ENCODE measurements at regions not wholly inside any gene's neighbourhood (a gene's known extent, or its start where the extent isn't known, plus 50 kb on each side); places are given as distances from the start of the nearest gene placed in this dataset.

DNA sequence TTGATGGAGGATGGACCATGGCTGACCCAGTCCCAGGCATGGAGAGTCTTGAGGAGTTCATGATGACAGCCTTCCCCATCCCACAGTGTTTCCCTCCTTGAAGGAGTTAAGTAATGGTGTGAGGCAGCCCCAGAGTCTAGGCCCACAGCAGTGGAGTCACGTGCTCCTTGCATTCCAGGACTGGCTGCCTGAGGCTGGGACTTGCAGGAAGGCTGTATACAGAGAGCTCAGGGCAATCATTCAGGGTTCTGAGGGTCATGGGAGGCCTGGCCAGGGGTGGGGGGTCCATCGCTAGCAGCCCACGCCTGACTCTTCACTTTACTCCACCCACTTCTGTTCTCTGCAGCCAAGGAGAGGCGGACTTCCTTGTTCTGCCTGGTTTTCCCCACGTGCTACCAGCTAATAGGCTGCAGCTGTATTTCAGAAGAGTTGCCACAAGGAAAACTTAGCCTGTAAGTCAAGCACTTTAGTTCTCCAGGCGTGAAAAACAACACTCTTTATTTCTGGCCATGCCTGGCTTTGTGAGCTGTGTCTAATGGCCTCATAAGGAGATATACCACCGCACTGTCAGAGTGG is 272.5 kb downstream of the DHX35 start:
- no peak for DNase-seq

DNA sequence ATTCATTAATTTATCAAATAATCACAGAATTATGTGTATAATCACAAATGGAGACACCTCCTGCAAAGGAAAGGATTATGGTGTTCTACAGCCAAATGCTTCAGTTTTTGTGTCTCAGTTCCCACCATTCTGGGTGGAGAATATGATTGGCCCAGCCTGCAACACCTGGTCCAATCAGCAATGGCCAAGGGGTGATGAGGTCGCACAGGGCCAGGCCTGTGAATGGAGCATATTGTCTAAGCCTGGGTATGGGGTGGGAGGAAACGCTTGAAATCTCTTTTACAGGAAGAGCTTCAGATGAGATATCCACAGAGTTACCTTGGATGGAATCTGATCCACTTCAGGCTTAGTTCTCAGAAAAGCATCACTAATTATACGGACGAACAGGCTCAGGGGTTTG is 271.6 kb downstream of the DHX35 start:
- DNase-seq = no peak

DNA sequence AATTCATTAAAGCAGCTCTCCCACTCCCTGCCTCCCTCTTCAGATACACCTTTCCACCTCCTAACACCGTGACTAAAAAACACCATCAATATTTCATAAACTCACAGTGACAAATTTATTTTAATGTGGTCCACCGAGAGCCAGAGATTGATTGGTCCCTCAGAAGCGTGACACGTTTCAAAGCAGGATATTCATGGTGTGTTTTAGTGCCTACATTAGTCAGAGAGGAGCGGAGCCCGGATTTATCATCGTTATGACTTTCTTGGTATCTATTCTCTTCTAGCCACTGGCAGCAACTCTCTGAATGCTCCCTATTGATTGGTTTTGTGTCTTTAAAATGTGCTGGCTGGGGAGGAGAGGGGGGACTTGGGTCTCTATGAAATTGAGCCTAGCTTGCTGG is 265.3 kb downstream of the DHX35 start:
- DNase-seq = no peak

DNA sequence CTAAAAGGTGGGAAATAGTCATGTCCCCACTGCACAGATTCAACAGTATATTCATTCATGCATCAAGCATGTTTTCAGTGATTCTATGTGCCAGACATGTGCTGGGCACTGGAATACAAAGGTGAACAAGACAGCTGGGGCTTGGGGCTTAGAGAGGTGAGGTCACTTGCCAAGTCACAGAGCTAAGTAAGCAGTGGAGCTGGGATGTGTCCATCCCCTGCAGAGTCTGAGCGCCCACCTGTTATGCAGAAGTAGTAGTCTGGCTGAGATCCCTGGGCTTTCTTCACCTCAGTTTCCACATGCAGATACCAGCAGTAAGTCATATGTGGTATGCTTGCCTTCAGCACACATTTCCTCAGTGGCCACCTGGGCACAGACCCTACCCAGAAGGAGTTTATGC is 263.8 kb downstream of the DHX35 start:
- DNase-seq = no peak

DNA sequence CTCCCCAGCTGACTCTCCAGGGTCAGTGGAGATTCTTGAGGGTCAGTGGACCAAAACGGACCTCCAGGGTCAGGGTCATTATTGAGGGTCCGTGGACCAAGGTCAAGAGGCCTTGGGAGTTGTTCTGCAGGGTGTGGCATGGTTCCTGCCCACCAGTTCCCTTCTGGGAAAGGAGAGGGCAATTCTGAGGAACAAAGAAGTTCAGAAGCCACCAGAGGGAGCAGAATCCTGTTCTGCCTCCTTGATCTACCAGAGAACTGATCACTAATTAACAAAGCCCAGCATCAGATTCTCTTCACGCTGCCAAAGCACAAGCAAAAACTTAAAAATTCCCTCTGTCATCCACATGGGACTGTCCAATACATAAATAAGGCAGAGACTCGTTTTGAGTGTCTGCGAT is 263.4 kb downstream of the DHX35 start:
- no peak for DNase-seq

DNA sequence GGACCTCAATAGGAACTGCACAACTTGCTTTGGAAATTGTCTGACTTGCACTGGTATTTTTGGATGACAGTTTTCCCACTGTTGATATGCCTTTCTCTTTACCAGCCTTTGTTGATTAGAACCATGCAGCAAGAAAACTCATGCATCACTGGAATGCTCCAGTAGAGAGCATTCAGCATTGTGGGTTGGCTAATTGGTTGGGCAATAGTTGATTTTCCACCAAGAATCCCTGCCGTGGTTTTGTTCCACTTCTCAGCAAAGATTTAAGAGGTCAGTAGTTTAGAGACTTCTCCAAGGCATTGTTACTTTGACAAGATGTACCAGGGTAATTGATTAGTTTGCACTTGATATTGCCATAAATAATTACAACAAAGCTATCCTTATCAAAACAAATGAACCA is 260.0 kb downstream of the DHX35 start:
- DNase-seq = no peak

DNA sequence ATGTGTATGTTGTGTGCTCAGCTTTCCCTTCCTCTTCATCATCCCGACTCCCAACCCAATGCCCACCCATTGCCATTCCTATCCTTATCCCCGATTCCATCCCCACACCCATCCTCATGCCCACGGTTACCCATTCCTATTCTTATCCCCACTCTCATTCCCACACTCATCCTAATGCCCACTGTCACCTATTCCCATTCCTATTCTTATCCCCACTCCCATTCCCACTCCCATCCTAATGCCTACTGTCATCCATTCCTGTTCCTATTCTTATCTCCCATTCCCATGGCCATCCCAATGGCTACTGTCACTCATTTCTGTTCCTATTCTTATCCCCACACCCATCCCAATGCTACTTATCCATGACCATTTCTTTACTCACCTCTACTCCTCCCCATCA is 254.1 kb downstream of the DHX35 start:
- no peak for DNase-seq

DNA sequence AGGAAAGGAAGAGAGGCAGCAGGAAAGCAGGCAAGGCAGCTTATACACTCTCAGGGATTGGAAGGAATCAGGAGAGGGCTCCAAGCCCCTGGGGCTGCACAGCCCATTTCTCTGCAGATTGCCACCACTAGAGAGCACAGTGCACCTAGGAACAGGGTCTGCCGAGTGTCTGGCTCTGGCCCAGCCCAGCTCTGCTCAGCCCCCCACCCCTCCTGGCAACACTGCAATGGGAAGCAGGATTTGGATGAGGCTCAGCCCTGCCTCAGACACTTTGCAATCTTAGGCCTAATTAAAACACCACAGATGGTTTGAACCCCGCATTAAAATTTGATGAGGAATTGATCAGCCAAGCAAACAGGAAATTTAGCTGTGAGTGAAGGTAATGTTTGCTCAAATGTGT is 252.7 kb downstream of the DHX35 start:
- DNase-seq = no peak

DNA sequence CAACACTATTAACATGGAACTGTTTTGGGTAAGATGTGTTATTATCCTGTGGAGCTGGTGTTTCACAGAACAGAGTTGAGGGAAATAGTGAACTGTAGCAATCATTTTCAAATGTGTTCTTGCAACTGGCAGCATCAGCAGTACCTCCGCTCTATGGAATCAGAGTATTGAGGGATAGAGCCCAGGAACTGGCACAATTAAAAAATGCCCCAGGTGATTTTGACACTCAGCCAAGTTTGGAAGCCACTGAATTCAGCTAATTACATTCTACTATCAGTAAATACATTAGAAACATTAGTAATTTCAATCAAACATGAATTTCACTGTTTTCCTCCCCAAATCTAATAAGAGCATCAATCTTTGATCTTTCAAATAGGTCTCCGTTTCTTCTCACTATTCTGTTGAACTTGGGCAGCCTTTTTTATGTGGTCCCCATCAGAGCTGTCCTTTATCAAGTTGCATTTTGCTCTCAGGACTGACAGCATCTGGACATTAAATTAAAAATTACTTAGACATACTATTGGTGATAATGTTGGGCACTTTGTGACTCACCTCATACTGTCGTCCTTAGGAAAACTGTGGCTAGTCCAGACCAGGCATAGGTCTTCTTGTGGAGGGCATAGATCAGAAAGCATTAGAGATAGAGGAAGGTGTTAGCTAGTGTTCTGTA is 251.5 kb downstream of the DHX35 start:
- DNase-seq = no peak

DNA sequence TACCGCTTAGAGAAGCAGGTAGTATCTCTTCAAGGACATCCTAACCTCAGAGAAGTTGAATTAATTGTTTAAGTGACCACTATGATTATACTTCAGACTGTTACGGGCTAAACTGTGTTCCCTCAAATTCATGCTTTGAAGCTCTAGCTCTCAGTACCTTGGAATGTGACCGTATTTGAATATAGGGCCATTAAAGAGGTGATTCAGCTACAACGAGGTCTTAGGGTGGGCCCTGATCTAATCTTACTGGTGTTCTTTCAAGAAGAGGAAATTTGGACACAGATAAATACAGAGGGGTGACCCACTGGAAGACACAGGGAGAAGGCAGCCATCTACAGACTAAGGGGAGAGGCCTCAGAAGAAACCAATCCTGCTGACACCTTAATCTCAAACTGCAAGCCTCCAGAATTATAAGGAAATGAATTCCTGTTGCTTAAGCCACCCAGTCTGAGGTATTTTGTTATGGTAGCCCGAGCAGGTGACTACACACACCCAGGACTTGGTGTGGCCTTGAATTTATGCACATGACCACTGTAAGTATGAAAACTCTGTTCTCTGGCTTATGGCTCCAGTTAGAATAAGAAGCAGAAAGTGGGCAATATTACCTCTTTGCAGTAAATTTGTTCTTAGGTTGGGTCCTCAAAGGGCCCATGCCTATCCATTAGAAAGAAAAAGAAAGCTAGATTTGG is 249.1 kb downstream of the DHX35 start:
- DNase-seq = no peak

DNA sequence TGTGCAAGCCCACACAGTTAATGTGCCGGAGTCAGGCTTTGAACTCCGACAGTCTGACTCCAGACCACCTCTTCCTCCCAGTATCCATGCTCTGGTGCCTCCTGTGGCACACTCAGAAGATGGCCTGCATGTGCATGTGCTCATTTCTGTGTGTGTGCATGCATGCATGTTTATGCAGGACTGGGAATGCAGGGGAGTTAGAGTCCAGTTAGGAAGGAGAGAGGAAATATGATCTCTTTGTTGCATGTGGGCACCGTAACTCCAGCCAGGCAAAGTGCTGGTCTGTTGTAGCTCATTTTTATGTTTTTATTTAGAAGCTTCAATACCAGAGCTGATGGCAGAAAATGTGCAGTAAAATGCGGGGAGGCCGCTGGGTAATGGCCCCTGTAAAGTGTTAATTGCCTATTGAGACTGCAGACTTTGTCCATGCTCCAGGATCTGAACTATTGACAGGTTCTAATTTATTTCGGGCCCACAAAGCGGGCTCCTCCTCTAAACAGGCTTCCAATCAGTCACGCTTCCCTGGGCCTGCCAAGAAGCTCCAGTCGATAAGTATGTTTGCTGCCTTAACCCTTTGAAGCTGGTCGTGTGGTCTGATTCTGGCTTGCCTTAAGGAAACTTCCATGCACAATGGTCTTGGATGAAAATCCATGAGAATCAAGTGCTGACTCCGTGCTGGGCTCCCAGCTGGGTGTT is 248.3 kb downstream of the DHX35 start:
- DNase-seq = no peak

DNA sequence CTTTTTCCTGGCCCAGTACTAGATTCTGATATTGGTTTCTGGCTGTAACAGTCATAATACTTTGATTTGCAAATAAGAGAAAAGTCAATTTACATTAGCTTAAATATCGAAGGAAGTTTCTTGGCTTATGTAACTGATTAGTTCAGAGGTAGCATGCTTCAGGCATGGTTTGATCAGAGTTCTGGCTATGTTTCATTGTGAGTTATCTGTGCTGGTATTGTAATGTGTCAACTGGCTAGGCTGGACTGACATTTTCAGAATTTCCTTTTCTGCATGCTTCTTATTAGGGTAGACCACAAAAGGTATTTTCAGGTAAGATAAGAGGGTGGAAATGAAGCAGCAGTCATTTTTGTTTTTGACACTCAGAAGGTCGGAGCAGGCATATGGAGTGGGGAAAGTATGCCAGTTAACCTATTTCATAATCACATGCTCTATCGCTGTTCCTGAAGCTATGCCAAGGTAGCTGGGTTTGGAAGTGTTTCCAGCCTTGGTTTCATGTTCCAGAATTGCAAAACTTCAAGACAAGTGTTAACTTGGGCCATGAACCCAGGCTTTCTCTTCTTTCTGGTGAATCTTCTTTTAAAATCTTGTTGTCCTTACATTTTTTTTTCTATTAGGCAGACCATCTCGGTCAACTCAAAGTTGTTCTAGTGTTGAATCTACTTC is 244.9 kb downstream of the DHX35 start:
- DNase-seq = no peak

DNA sequence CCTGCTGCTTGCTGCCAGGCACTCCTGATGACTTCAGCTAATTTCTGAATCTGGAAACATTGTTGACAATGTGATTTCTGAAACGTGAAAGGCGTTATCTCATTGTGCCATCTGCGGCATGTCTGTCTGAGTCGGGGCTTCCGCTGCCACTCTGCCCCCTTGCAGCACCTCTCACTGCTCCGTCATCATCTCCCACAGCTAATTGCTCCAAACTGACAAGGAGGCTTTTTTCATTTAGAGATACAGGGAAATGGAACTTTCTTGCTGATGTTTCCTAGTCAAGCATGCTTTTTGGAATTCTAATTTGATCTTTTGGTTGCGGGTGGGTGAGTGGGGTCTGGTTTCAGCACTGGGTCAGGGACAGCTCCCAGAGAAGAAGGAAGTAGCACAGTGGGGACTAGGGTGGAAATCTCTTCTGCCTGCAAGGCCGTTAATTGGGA is 233.5 kb downstream of the DHX35 start:
- DNase-seq = no peak

DNA sequence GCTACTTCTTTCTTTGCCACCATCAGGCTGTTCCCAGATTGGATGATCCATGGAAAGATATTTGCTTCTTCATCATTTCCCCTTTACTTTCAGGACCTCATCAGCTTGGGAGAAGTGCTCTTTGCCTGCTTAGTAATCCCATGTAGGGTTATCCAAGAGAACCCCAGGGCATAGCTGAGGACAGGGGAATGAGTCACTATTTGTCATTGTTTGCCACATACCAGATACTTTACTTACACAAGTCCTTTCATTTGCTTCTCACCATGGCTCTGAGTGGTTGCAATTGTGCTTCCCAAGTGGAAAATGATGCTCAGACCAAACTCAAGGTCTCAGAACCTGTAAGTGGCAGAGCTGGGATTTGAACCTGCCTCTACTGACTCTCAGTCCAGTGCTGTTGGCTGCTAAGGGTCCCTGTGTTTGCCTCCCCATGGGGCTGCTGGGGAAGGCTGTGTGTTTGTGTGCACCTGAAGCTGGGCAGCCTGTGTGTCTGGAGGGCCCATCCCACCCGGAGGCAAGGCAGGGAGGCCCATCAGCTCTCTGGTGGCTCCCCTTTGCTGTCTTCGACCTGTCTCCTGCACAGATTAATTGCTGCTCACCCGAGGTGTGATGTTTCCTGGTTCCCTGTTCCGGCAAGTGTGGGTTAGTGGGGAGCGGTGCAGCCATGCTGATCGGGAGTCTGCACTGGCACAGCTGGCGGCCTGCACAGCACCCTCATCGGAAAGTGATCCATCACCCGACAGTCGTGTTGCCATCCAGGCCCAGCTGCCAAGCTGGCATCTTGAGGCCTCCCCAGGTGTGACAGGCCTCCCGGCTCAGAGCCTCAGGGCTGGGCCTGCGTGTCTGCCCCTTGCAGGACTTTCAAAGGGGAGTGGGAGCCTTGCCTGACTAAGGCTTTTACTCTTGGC is 228.8 kb downstream of the DHX35 start:
- no peak for DNase-seq

DNA sequence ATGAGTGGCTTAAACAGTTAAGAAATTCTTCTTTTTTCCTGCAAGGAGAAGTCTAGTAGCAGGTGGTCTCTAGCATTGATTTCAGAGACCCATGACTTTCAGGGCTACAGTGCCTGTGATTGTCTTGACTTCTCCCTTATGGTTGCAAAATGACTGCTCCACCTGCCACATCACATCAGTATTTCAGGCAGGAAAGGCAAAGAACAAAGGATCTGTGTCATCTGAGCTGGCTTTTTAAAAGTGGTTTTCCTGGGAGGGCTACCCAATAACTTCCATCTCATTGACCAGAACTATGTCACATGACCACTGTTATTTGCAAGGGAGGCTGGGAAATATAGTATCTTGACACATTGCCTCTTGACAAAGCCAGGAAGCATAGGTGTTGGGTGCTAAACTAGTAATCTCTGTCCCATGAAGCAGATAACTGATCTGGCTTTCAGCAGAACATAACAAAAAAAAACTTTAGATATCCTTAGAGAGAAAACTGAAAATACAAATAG is 226.2 kb downstream of the DHX35 start:
- no peak for DNase-seq

DNA sequence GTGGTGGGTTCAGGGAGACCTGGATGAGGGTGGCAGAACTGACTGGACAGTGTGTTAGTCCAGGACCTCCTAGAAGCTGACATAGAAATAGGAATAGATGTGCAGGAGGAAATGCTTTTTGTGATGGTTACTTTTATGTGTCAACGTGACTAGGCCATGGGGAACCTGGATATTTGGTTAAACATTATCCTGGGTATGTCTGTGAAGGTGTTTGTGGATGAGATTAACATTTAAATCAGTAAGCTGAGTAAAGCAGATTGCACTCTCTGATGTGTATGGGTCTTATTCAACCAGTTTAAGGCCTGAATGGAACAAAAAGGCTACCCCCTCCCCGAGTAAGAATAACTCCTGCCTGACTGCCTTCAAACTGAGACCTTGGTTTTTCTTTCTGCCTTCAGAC is 219.3 kb downstream of the DHX35 start:
- DNase-seq = no peak

DNA sequence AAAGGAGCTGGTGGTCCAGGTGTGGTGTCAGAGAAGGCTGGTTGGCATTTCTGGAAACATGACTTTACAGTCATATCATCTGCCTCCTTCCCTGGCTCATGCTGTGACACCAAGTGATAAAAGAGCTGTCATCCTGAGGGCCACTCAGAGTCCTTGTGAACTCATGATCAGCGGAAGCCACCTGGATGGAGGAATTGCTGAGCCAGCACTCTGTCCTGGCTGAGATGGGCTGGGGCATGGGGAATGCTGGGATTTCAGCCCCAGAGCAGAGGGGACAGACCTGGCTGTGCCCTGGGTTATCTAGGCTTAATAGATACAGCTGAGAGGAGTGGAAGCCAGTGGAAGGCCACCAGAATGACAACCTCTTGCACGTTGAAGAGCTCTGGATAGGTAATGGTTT is 214.3 kb downstream of the DHX35 start:
- no peak for DNase-seq

DNA sequence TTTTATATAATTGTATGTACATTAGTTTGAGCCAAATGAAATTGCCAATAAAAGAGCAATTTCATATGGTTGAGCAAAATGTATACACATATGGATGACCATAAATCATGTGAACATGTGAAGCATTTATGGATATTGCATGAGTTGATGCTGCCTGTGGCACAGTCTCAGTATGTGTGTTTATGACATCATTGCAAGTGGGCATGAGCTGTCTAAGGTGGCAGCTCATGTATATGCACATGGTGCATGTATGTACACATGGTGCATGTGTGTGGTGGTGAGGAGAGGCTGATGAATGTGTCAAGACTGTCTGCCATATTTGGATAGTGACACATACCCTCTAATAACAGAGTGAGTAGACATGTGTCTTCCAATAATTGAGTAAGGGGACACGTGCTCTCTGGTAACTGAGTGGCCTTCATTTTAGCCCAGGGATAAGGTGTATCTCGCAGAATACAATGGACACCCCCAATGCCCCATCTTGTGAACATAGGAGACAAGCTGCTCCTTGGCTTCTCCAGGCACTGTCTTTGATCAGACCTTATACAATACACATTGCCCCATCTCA is 208.8 kb downstream of the DHX35 start:
- no peak for DNase-seq

DNA sequence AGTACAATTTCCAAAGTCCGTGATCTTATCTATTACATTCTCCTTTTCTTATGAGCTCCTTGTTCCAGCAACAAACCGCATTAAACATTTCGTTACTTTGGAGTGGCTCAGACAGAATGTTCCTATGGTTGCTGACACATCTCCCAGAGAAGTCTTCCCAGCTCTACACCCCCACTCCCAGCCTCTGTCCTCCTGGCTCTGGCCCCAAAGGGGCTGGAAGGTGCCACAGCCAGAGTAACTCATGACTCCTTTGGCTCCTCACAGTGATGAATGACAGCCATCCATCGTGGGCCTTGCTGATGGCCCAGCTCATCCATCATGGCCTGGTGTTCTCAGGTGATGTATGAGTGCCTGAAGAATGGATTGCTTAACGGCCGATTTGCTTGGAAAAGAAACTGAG is 203.0 kb downstream of the DHX35 start:
- DNase-seq = no peak

DNA sequence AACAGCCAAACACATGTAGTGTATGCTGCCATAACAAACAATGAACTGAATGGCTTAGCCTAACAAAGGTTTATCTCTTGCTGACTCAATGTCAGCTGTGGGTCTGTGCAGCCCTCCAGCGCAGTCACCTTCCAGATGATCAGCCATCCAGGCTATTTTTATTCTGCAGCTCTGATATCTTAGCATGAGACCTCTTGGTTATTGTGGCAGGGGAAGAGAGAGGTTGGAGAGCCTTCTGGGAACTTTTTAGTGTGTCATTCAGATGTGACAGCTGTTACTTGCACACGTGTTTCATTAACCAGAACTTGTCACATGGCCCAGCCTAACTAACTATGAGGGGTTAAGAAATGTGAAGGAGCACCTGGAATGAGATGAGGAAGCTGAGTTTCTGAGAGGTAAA is 202.5 kb downstream of the DHX35 start:
- no peak for DNase-seq

DNA sequence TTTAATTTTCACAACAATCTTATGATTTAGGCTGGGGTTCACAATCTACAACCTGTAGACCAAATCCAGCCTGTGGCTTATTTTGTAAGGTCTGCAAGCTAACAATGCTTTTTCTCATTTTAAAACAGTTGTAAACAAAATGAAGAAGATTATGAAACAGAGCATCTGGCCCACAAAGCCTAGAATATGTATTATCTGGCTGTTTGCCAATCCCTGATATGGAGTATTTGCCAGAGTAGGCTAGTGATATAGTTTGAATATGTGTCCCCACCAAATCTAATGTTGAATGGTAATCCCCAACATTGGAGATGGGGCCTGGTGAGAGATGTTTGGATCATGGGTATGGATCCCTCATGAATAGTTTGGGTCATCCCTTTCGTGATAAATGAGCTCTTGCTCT is 201.8 kb downstream of the DHX35 start:
- DNase-seq = no peak

DNA sequence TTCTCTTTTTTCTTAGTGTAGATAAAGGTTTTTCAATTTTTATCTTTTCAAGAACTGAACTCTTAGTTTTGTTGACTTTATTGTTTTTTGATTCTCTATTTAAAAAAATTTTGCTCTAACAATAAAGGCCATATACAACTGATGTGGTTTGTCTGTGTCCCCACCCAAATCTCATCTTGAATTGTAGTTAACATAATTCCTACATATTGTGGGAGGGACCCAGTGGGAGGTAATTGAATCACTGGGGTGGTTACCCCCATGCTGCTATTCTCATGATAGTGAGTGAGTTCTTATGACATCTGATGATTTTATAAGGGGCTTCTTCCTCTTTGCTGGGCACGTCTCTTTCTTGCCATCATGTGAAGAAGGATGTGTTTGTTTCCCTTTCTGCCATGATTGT is 199.8 kb downstream of the DHX35 start:
- DNase-seq = no peak
